Spinal cord (tissue), 9 donors: ENCODE measurements at regions not wholly inside any gene's neighbourhood (a gene's known extent, or its start where the extent isn't known, plus 50 kb on each side); places are given as distances from the start of the nearest gene placed in this dataset.

ENCODE experiments used
- DNase-seq, 6 donors: peaks; one replicate each; pipeline versions ENCODE4 v3.0.0 to v3.0.0-alpha.2; 2013 to 2015; ENCODE audit warnings: low spot score in 6 of 6, low read depth in 4 of 6
- H3K27ac ChIP-seq: one replicate; pipeline ENCODE4 v1.5.1; 2013; ENCODE audit warnings: low read depth, low read length, control low read depth
- H3K27me3 ChIP-seq: one replicate; pipeline ENCODE4 v1.6.1; 2013; ENCODE audit warnings: low read length; ENCODE audit not compliant: control insufficient read depth, insufficient read depth
- H3K36me3 ChIP-seq: one replicate; pipeline ENCODE4 v1.6.1; 2013; ENCODE audit warnings: low read length; ENCODE audit not compliant: control insufficient read depth, insufficient read depth
- H3K4me1 ChIP-seq: one replicate; pipeline ENCODE4 v1.6.1; 2013; ENCODE audit warnings: low read length; ENCODE audit not compliant: control insufficient read depth, insufficient read depth
- H3K4me3 ChIP-seq: one replicate; pipeline ENCODE4 v1.5.1; 2013; ENCODE audit warnings: low read depth, low read length, control low read depth
- H3K9me3 ChIP-seq: one replicate; pipeline ENCODE4 v1.6.1; 2013; ENCODE audit warnings: low read length; ENCODE audit not compliant: control insufficient read depth, insufficient read depth
- WGBS: methylation state at CpG from one replicate; pipeline ENCODE4 v1.1.5; 2013; ENCODE audit warnings: missing lambda C conversion rate; ENCODE audit not compliant: insufficient coverage; 5-methylcytosine and 5-hydroxymethylcytosine counted together
- donor health status: healthy.

GRCh38 chr12:116434155-116435011 lies 124.8 kb upstream of the MAP1LC3B2 start:
- DNase-seq: peak in 4 of 6 donors; percentile 31 to 87 (median 60)
- Histone ChIP-seq H3K27me3 (no peaks in the 10 kb centered on the region), H3K36me3 (no peaks in the 10 kb centered on the region), H3K4me1 (peaks cover 26% of the 10 kb centered on the region), H3K9me3 (no peaks in the 10 kb centered on the region), H3K4me3 (no peak overlapping the region), H3K27ac (peak overlapping the region; percentile 89)
- WGBS: 16% methylated on average over 11 of the region's 17 CpGs

- Histone ChIP-seq H3K4me1 (peaks cover 26% of the 10 kb centered on the region), H3K27me3 (no peaks in the 10 kb centered on the region), H3K36me3 (no peaks in the 10 kb centered on the region), H3K9me3 (no peaks in the 10 kb centered on the region), H3K4me3 (no peak overlapping the region), H3K27ac (no peak overlapping the region)
- DNase-seq: no peak
- WGBS: 100% methylated on average over 2 of the region's 3 CpGs
Measured at GRCh38 chr12:116435984-116436383, 123.2 kb upstream of the MAP1LC3B2 start.

GRCh38 chr12:116436561-116437249 lies 122.5 kb upstream of the MAP1LC3B2 start:
- H3K4me3 ChIP-seq: no peak overlapping the region
- peaks cover 26% of the 10 kb centered on the region for H3K4me1 ChIP-seq
- H3K27ac ChIP-seq: no peak overlapping the region
- 44% methylated on average over 13 of the region's 14 CpGs for WGBS
- H3K27me3 ChIP-seq: no peaks in the 10 kb centered on the region
- DNase-seq: no peak
- no peaks in the 10 kb centered on the region for H3K9me3 ChIP-seq
- no peaks in the 10 kb centered on the region for H3K36me3 ChIP-seq

GRCh38 chr12:116441292-116441691 lies 117.9 kb upstream of the MAP1LC3B2 start:
- H3K4me3 ChIP-seq: no peak overlapping the region
- H3K27ac ChIP-seq: no peak overlapping the region
- 51% methylated on average over 4 of the region's 4 CpGs for WGBS
- H3K36me3 ChIP-seq: no peaks in the 10 kb centered on the region
- no peak for DNase-seq
- H3K9me3 ChIP-seq: no peaks in the 10 kb centered on the region
- H3K4me1 ChIP-seq: peaks cover 7% of the 10 kb centered on the region
- no peaks in the 10 kb centered on the region for H3K27me3 ChIP-seq

- Histone ChIP-seq H3K27me3 (no peaks in the 10 kb centered on the region), H3K9me3 (no peaks in the 10 kb centered on the region), H3K27ac (no peak overlapping the region), H3K4me1 (no peaks in the 10 kb centered on the region), H3K36me3 (no peaks in the 10 kb centered on the region), H3K4me3 (no peak overlapping the region)
- no peak for DNase-seq
- 95% methylated on average over 3 of the region's 3 CpGs for WGBS
Measured at GRCh38 chr12:116442304-116442703, 116.9 kb upstream of the MAP1LC3B2 start.

GRCh38 chr12:116442946-116443345 lies 116.2 kb upstream of the MAP1LC3B2 start:
- Histone ChIP-seq H3K4me1 (no peaks in the 10 kb centered on the region), H3K9me3 (no peaks in the 10 kb centered on the region), H3K27me3 (no peaks in the 10 kb centered on the region), H3K27ac (no peak overlapping the region), H3K4me3 (no peak overlapping the region), H3K36me3 (no peaks in the 10 kb centered on the region)
- WGBS: no CpG with 5 or more reads among the region's 3 CpGs
- no peak for DNase-seq

GRCh38 chr12:116443821-116444589 lies 115.2 kb upstream of the MAP1LC3B2 start:
- 65% methylated on average over 6 of the region's 16 CpGs for WGBS
- DNase-seq: no peak
- no peak overlapping the region for H3K27ac ChIP-seq
- H3K4me1 ChIP-seq: no peaks in the 10 kb centered on the region
- H3K27me3 ChIP-seq: no peaks in the 10 kb centered on the region
- H3K4me3 ChIP-seq: no peak overlapping the region
- H3K9me3 ChIP-seq: no peaks in the 10 kb centered on the region
- H3K36me3 ChIP-seq: no peaks in the 10 kb centered on the region

- Histone ChIP-seq H3K36me3 (no peaks in the 10 kb centered on the region), H3K27ac (no peak overlapping the region), H3K27me3 (no peaks in the 10 kb centered on the region), H3K9me3 (no peaks in the 10 kb centered on the region), H3K4me1 (no peaks in the 10 kb centered on the region), H3K4me3 (no peak overlapping the region)
- 90% methylated on average over 4 of the region's 7 CpGs for WGBS
- DNase-seq: no peak
Measured at GRCh38 chr12:116444590-116444943, 114.6 kb upstream of the MAP1LC3B2 start.

GRCh38 chr12:116448165-116448739 lies 110.9 kb upstream of the MAP1LC3B2 start:
- Histone ChIP-seq H3K4me3 (no peak overlapping the region), H3K27ac (no peak overlapping the region), H3K36me3 (no peaks in the 10 kb centered on the region), H3K27me3 (no peaks in the 10 kb centered on the region), H3K4me1 (no peaks in the 10 kb centered on the region), H3K9me3 (no peaks in the 10 kb centered on the region)
- DNase-seq: no peak
- 95% methylated on average over 8 of the region's 11 CpGs for WGBS
